WTC11 (cell line): ENCODE measurements at regions not wholly inside any gene's neighbourhood (a gene's known extent, or its start where the extent isn't known, plus 50 kb on each side); places are given as distances from the start of the nearest gene placed in this dataset.

ENCODE experiments used
- ATAC-seq: fragments of 200-7000 bp; cut with Tn5 transposase; 2 replicates; pipeline ENCODE4 v1.10.0; 2021; ENCODE audit warnings: mild to moderate bottlenecking, moderate library complexity
- CTCF ChIA-PET: fragments of 300-600 bp; sonication (Branson Sonifier 250); formaldehyde crosslinking; loops from one replicate; lab custom pipeline; 2021; ENCODE audit warnings: antibody characterized with exemption; lab: Charles Lee
- POLR2A ChIA-PET: fragments of 350-600 bp; sonication (Branson Sonifier 250); formaldehyde crosslinking; loops from one replicate; lab custom pipeline; 2021; ENCODE audit warnings: antibody characterized with exemption; lab: Charles Lee
- DNase-seq: peaks from one replicate; pipeline ENCODE4 v3.0.0; 2021; ENCODE audit warnings: low spot score
- H3K27ac Mint-ChIP-seq: 2 replicates; pipeline ENCODE4 v1.8.0; 2021; ENCODE audit warnings: mixed read lengths
- H3K27me3 Mint-ChIP-seq: 2 replicates; pipeline ENCODE4 v1.8.0; 2021; ENCODE audit warnings: low read depth, mild to moderate bottlenecking, moderate library complexity, mixed read lengths
- H3K36me3 Mint-ChIP-seq: 2 replicates; pipeline ENCODE4 v1.8.0; 2021; ENCODE audit warnings: mixed read lengths
- H3K4me1 Mint-ChIP-seq: 2 replicates; pipeline ENCODE4 v1.8.0; 2022; ENCODE audit warnings: mixed read lengths
- H3K4me3 Mint-ChIP-seq: 2 replicates; pipeline ENCODE4 v1.8.0; 2021; ENCODE audit warnings: mild to moderate bottlenecking, moderate library complexity, mixed read lengths
- H3K9me3 Mint-ChIP-seq: 2 replicates; pipeline ENCODE4 v1.8.0; 2021; ENCODE audit warnings: mixed read lengths
- AR ChIP-seq: fragments of 250-450 bp; sonication (Bioruptor Pico); IDR thresholded peaks from 2 replicates; pipeline ENCODE4 v1.9.0; 2021; ENCODE audit warnings: mild to moderate bottlenecking
- ELF4 ChIP-seq: sonication (generic); formaldehyde crosslinking; IDR thresholded peaks from 2 replicates; pipeline ENCODE4 v1.8.1; 2022; ENCODE audit warnings: low read depth, mild to moderate bottlenecking, moderate library complexity, missing genetic modification reagents
- ERG ChIP-seq: fragments of 250-450 bp; sonication (Bioruptor Pico); IDR thresholded peaks from 2 replicates; pipeline ENCODE4 v1.8.0; 2021; ENCODE audit warnings: mild to moderate bottlenecking
- JUN ChIP-seq: sonication (generic); formaldehyde crosslinking; IDR thresholded peaks from 2 replicates; pipeline ENCODE4 v1.8.0; 2023; ENCODE audit warnings: mild to moderate bottlenecking, missing genetic modification reagents
- PRRX2 ChIP-seq: fragments of 250-450 bp; sonication (Bioruptor Pico); IDR thresholded peaks from 2 replicates; pipeline ENCODE4 v1.8.0; 2021; ENCODE audit warnings: mild to moderate bottlenecking
- TEAD4 ChIP-seq: sonication (generic); formaldehyde crosslinking; IDR thresholded peaks from 2 replicates; pipeline ENCODE4 v1.8.0; 2022; ENCODE audit warnings: mild to moderate bottlenecking, missing genetic modification reagents
- ZNF121 ChIP-seq: sonication (generic); formaldehyde crosslinking; IDR thresholded peaks from 2 replicates; pipeline ENCODE4 v1.8.0; 2023; ENCODE audit warnings: missing genetic modification reagents
- ZNF219 ChIP-seq: sonication (generic); formaldehyde crosslinking; IDR thresholded peaks from 2 replicates; pipeline ENCODE4 v1.8.0; 2023; ENCODE audit warnings: missing genetic modification reagents, mild to moderate bottlenecking, borderline replicate concordance
- ZNF317 ChIP-seq: sonication (generic); formaldehyde crosslinking; IDR thresholded peaks from 2 replicates; pipeline ENCODE4 v1.8.1; 2023; ENCODE audit warnings: low read depth, mild to moderate bottlenecking, moderate library complexity, missing genetic modification reagents, borderline replicate concordance
- ZNF396 ChIP-seq: fragments of 250-450 bp; sonication (Bioruptor Pico); IDR thresholded peaks from 2 replicates; pipeline ENCODE4 v1.8.0; 2021; ENCODE audit warnings: mild to moderate bottlenecking, moderate library complexity, borderline replicate concordance
- TF ChIP-seq, protein P1 (sequence below): fragments of 200-600 bp; IDR thresholded peaks from 2 replicates; pipeline ENCODE4 v1.8.0; 2022; ENCODE audit warnings: antibody characterized with exemption
- TF ChIP-seq, protein P2 (sequence below): sonication (generic); formaldehyde crosslinking; IDR thresholded peaks from 2 replicates; pipeline ENCODE4 v1.8.0; 2023; ENCODE audit warnings: mild to moderate bottlenecking, missing genetic modification reagents
- TF ChIP-seq, protein P3 (sequence below): sonication (generic); formaldehyde crosslinking; IDR thresholded peaks from 2 replicates; pipeline ENCODE4 v1.8.1; 2022; ENCODE audit warnings: missing genetic modification reagents, borderline replicate concordance

DNA sequence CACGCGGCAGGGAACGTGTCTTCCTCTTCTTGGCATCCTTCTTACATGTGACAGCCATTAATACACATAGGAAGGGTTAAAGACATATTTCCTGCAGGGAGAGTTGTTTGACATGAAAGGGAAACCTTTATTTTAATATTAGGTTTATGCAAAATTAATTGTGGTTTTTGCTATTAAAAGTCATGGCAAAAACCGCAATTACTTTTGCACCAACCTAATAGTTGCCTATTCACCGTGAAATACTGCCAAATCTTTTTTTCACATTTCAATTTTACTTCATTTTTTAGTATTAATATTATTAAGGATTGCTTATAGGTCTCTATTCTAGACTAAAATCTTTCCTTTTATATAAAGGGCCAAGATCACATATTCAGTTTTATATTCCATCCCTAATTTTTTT is 230.4 kb upstream of the PITX2 start:
- no peaks in the 10 kb centered on the region for H3K36me3 Mint-ChIP-seq

More for the DNA sequence above, 230.4 kb upstream of the PITX2 start:
- ChIA-PET CTCF (no interaction called here), POLR2A (no interaction called here)
- no peak overlapping the region for H3K27ac Mint-ChIP-seq
- 0 out of 2 replicates have a peak, but pooled peaks cover 3% of the 10 kb centered on the region for H3K4me1 Mint-ChIP-seq
- H3K9me3 Mint-ChIP-seq = no peaks in the 10 kb centered on the region
- ATAC-seq = no peak
- H3K4me3 Mint-ChIP-seq = no peak overlapping the region
- peaks cover 6% of the 10 kb centered on the region; the same call in 1 of the 2 replicates for H3K27me3 Mint-ChIP-seq
- DNase-seq = no peak
- TF ChIP-seq ZNF317 (CRISPR knock-in tag) (no peak), ERG (CRISPR knock-in tag) (no peak), ZNF121 (CRISPR knock-in tag) (no peak), ZNF396 (no peak), PRRX2 (CRISPR knock-in tag) (no peak), ELF4 (CRISPR knock-in tag) (no peak), AR (CRISPR knock-in tag) (no peak), JUN (CRISPR knock-in tag) (no peak), TEAD4 (CRISPR knock-in tag) (no peak), ZNF219 (no peak)
- TF ChIP-seq, protein P1, sequence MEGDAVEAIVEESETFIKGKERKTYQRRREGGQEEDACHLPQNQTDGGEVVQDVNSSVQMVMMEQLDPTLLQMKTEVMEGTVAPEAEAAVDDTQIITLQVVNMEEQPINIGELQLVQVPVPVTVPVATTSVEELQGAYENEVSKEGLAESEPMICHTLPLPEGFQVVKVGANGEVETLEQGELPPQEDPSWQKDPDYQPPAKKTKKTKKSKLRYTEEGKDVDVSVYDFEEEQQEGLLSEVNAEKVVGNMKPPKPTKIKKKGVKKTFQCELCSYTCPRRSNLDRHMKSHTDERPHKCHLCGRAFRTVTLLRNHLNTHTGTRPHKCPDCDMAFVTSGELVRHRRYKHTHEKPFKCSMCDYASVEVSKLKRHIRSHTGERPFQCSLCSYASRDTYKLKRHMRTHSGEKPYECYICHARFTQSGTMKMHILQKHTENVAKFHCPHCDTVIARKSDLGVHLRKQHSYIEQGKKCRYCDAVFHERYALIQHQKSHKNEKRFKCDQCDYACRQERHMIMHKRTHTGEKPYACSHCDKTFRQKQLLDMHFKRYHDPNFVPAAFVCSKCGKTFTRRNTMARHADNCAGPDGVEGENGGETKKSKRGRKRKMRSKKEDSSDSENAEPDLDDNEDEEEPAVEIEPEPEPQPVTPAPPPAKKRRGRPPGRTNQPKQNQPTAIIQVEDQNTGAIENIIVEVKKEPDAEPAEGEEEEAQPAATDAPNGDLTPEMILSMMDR = no peak
- TF ChIP-seq, protein P2, sequence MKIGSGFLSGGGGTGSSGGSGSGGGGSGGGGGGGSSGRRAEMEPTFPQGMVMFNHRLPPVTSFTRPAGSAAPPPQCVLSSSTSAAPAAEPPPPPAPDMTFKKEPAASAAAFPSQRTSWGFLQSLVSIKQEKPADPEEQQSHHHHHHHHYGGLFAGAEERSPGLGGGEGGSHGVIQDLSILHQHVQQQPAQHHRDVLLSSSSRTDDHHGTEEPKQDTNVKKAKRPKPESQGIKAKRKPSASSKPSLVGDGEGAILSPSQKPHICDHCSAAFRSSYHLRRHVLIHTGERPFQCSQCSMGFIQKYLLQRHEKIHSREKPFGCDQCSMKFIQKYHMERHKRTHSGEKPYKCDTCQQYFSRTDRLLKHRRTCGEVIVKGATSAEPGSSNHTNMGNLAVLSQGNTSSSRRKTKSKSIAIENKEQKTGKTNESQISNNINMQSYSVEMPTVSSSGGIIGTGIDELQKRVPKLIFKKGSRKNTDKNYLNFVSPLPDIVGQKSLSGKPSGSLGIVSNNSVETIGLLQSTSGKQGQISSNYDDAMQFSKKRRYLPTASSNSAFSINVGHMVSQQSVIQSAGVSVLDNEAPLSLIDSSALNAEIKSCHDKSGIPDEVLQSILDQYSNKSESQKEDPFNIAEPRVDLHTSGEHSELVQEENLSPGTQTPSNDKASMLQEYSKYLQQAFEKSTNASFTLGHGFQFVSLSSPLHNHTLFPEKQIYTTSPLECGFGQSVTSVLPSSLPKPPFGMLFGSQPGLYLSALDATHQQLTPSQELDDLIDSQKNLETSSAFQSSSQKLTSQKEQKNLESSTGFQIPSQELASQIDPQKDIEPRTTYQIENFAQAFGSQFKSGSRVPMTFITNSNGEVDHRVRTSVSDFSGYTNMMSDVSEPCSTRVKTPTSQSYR (CRISPR knock-in tag) = no peak
- TF ChIP-seq, protein P3, sequence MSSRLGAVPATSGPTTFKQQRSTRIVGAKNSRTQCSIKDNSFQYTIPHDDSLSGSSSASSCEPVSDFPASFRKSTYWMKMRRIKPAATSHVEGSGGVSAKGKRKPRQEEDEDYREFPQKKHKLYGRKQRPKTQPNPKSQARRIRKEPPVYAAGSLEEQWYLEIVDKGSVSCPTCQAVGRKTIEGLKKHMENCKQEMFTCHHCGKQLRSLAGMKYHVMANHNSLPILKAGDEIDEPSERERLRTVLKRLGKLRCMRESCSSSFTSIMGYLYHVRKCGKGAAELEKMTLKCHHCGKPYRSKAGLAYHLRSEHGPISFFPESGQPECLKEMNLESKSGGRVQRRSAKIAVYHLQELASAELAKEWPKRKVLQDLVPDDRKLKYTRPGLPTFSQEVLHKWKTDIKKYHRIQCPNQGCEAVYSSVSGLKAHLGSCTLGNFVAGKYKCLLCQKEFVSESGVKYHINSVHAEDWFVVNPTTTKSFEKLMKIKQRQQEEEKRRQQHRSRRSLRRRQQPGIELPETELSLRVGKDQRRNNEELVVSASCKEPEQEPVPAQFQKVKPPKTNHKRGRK (CRISPR knock-in tag) = no peak
